NCI-H1930 (cell line): ENCODE measurements at regions not wholly inside any gene's neighbourhood (a gene's known extent, or its start where the extent isn't known, plus 50 kb on each side); places are given as distances from the start of the nearest gene placed in this dataset.
A peak's percentile ranks its signal among the peaks of the same experiment; 100 is the strongest.

ENCODE experiments used
- DNase-seq, 2 experiments: peaks; one replicate each; lab custom pipeline; 2025; lab: John Stamatoyannopoulos, UW

GRCh38 chrX:80312448-80312847, 107.8 kb upstream of the TENT5D start:
- DNase-seq, result no peak

GRCh38 chrX:80316526-80316925, 103.7 kb upstream of the TENT5D start:
- no peak for DNase-seq

- no peak for DNase-seq
Observed at GRCh38 chrX:80317646-80318045, 102.6 kb upstream of the TENT5D start.

DNA sequence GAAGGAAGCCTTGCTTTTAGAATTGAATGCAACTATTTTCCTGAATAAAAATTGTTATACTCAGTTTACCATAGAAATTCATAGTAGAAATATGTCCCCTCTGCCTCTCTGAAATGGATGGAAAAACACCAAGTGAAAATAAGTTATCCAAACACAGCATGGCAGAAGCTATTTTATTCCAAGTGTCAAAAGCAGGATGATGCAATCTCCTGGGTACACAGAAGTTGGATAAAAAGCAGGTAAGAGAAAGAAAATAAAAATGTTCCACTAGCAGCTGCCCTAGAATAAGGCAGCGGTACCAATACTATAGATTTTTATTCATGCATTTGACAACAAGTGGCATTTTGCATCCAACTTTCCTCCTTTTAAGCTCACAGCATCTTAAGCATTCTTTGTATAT, 89.0 kb upstream of the TENT5D start:
- no peak for DNase-seq

DNA sequence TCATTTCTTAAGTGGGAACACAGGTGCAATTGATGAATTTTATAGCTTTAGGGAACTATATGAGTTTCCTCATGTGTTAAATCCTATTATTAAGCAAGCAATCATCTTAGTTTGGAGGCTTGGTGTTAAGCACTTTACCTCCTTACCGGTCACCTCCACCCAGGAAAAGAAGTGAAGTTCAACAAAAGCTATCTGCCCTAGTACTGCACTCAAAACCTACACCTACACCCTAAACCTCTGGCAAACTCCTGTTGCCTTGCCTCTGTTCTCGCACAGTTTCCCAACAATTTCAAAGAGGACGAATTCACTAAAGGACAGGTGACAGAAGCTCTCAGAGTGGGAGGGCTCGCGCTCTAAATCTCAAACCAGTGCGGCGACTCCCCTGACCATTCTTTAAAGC, 85.7 kb upstream of the TENT5D start:
- DNase-seq, result no peak

DNA sequence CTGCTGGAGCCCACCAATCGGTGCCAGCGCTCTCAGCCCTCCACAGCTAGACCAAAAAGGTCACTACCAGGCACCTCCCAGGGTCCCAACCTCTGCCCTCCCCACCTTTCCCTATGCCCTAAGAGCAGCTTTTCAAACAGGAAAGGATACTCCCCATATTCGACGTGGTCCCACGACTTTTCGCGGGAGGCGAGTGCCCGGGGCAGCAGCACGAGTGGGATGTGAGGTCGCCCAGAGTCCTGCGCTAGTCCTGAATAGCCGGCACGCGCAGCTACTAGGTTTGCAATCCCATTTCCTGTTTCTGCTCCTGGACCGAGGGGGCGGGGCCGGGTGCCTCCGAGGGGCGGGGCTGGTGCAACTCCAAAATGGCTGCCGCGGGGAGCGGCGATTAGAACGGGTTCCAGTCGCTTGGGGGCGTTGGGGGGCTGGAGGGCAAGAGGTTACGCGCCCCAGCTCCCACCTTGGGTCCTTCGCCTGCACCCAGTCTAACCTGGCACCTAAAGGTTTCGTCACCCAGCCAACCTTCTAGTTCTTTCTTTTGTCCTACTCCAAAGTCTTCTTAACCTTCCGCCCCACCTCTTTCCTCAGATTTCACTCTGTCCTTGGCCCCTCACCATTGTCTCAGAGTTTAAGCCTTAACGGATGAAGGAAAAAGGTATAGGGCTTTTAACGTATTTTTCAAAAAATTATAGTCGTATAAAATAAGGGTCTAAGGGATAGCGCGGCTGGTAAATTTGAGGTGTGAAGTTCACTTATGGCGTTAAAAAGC, 85.0 kb upstream of the TENT5D start:
- peak; percentile 8 to 12 for DNase-seq

- no peak for DNase-seq
Observed at GRCh38 chrX:80354966-80355465, 65.2 kb upstream of the TENT5D start.
